H9 (cell line): ENCODE measurements at regions not wholly inside any gene's neighbourhood (a gene's known extent, or its start where the extent isn't known, plus 50 kb on each side); places are given as distances from the start of the nearest gene placed in this dataset.

Experiments used
- DNase-seq: peaks from one replicate; pipeline ENCODE4 v3.0.0-alpha.2; 2017
- H2AFZ ChIP-seq: one replicate; pipeline ENCODE4 v1.6.1; 2013; ENCODE audit warnings: mild to moderate bottlenecking, low read length, control low read depth, moderate library complexity
- H2AK5ac ChIP-seq: 2 replicates; pipeline ENCODE4 v1.6.1; 2013; ENCODE audit warnings: low read length, control low read depth, mixed read lengths; ENCODE audit not compliant: insufficient read length
- H2BK120ac ChIP-seq: one replicate; pipeline ENCODE4 v1.6.1; 2013; ENCODE audit warnings: low read depth, mild to moderate bottlenecking, low read length, control low read depth, inconsistent platforms; ENCODE audit not compliant: poor library complexity, severe bottlenecking
- H2BK12ac ChIP-seq: 2 replicates; pipeline ENCODE4 v1.6.1; 2013; ENCODE audit warnings: low read length, control low read depth, mixed read lengths, low read depth; ENCODE audit not compliant: insufficient read length
- H2BK15ac ChIP-seq: 2 replicates; pipeline ENCODE4 v1.6.1; 2013; ENCODE audit warnings: low read depth, low read length, control low read depth
- H2BK20ac ChIP-seq: one replicate; pipeline ENCODE4 v1.6.1; 2013; ENCODE audit warnings: low read depth, mild to moderate bottlenecking, low read length, control low read depth, inconsistent platforms; ENCODE audit not compliant: poor library complexity, severe bottlenecking
- H2BK5ac ChIP-seq: 2 replicates; pipeline ENCODE4 v1.6.1; 2013; ENCODE audit warnings: low read length, control low read depth, mixed read lengths; ENCODE audit not compliant: insufficient read length
- H3K14ac ChIP-seq: 2 replicates; pipeline ENCODE4 v1.6.1; 2013; ENCODE audit warnings: low read length, control low read depth; ENCODE audit not compliant: insufficient read depth
- H3K18ac ChIP-seq: 2 replicates; pipeline ENCODE4 v1.6.1; 2013; ENCODE audit warnings: low read depth, mild to moderate bottlenecking, mixed read lengths, low read length, control low read depth; ENCODE audit not compliant: insufficient read length
- H3K23ac ChIP-seq: 2 replicates; pipeline ENCODE4 v1.6.1; 2013; ENCODE audit warnings: low read length, control low read depth, mixed read lengths, low read depth; ENCODE audit not compliant: insufficient read length
- H3K23me2 ChIP-seq: 2 replicates; pipeline ENCODE4 v1.6.1; 2013; ENCODE audit warnings: low read depth, mild to moderate bottlenecking, mixed read lengths, low read length, control low read depth; ENCODE audit not compliant: insufficient read length, poor library complexity, severe bottlenecking
- H3K27ac ChIP-seq: 2 replicates; pipeline ENCODE4 v1.5.1; 2013; ENCODE audit warnings: low read length, control low read depth, mixed read lengths, low read depth; ENCODE audit not compliant: insufficient read length
- H3K27me3 ChIP-seq: 2 replicates; pipeline ENCODE4 v1.6.1; 2013; ENCODE audit warnings: low read length, control low read depth, inconsistent platforms; ENCODE audit not compliant: insufficient read depth
- H3K4ac ChIP-seq: 2 replicates; pipeline ENCODE4 v1.6.1; 2013; ENCODE audit warnings: low read depth, mild to moderate bottlenecking, control low read depth, inconsistent platforms, low read length, moderate library complexity
- H3K4me1 ChIP-seq: 2 replicates; pipeline ENCODE4 v1.6.1; 2013; ENCODE audit warnings: low read length, control low read depth, inconsistent platforms; ENCODE audit not compliant: insufficient read depth
- H3K4me2 ChIP-seq: 2 replicates; pipeline ENCODE4 v1.6.1; 2013; ENCODE audit warnings: low read length, control low read depth, mixed read lengths; ENCODE audit not compliant: insufficient read length, insufficient read depth
- H3K56ac ChIP-seq: 2 replicates; pipeline ENCODE4 v1.6.1; 2013; ENCODE audit warnings: low read depth, mild to moderate bottlenecking, mixed read lengths, low read length, control low read depth; ENCODE audit not compliant: insufficient read length
- H3K79me1 ChIP-seq: 2 replicates; pipeline ENCODE4 v1.6.1; 2013; ENCODE audit warnings: low read depth, mild to moderate bottlenecking, moderate library complexity, low read length, control low read depth, inconsistent platforms; ENCODE audit not compliant: insufficient read depth, poor library complexity, severe bottlenecking
- H3K79me2 ChIP-seq: 2 replicates; pipeline ENCODE4 v1.6.1; 2013; ENCODE audit warnings: low read length, control low read depth, inconsistent platforms; ENCODE audit not compliant: insufficient read depth
- H3K9ac ChIP-seq: 2 replicates; pipeline ENCODE4 v1.6.1; 2013; ENCODE audit warnings: low read length, control low read depth, mixed read lengths; ENCODE audit not compliant: insufficient read length; ENCODE audit errors: extremely low read depth
- H3K9me3 ChIP-seq: one replicate; pipeline ENCODE4 v1.6.1; 2013; ENCODE audit warnings: low read depth, low read length, inconsistent platforms; ENCODE audit not compliant: control insufficient read depth
- H3T11ph ChIP-seq: one replicate; pipeline ENCODE4 v1.6.1; 2013; ENCODE audit warnings: mild to moderate bottlenecking, low read length, control low read depth, inconsistent platforms
- H4K20me1 ChIP-seq: one replicate; pipeline ENCODE4 v1.6.1; 2013; ENCODE audit not compliant: control insufficient read depth, insufficient read length, insufficient read depth
- H4K5ac ChIP-seq: 2 replicates; pipeline ENCODE4 v1.6.1; 2013; ENCODE audit warnings: low read depth, mild to moderate bottlenecking, mixed read lengths, low read length, control low read depth; ENCODE audit not compliant: insufficient read length
- H4K8ac ChIP-seq: replicated peaks from 2 replicates; pipeline ENCODE4 v1.6.1; 2013; ENCODE audit warnings: low read length, control low read depth, mixed read lengths, low read depth; ENCODE audit not compliant: insufficient read length
- H4K91ac ChIP-seq: 2 replicates; pipeline ENCODE4 v1.6.1; 2013; ENCODE audit warnings: low read depth, mild to moderate bottlenecking, moderate library complexity, mixed read lengths, low read length, control low read depth; ENCODE audit not compliant: insufficient read length
- H3K27ac Mint-ChIP-seq, 3 experiments: 2 replicates in 2 of 3; 3 replicates in 1 of 3; pipeline ENCODE4 v1.8.0; 2020 to 2021; ENCODE audit warnings: mixed read lengths in 3 of 3, mild to moderate bottlenecking in 1 of 3, moderate library complexity in 1 of 3
- H3K27me3 Mint-ChIP-seq: 2 replicates; pipeline ENCODE4 v1.8.0; 2021; ENCODE audit warnings: low read depth, mild to moderate bottlenecking, moderate library complexity, mixed read lengths
- H3K36me3 Mint-ChIP-seq, 3 experiments: 2 replicates in 2 of 3; 3 replicates in 1 of 3; pipeline ENCODE4 v1.8.0; 2020 to 2021; ENCODE audit warnings: low read depth in 3 of 3, mixed read lengths in 3 of 3; ENCODE audit not compliant: insufficient read depth in 1 of 3
- H3K4me1 Mint-ChIP-seq, 2 experiments: 2 replicates each; pipeline ENCODE4 v1.8.0; 2020; ENCODE audit warnings: mixed read lengths in 2 of 2
- H3K4me3 Mint-ChIP-seq, 2 experiments: 2 replicates in 1 of 2; 3 replicates in 1 of 2; pipeline ENCODE4 v1.8.0; 2020 to 2021; ENCODE audit warnings: mild to moderate bottlenecking in 2 of 2, mixed read lengths in 2 of 2, moderate library complexity in 1 of 2
- H3K9me3 Mint-ChIP-seq, 2 experiments: 2 replicates in 1 of 2; 3 replicates in 1 of 2; pipeline ENCODE4 v1.8.0; 2020; ENCODE audit warnings: mild to moderate bottlenecking in 2 of 2, mixed read lengths in 2 of 2, moderate library complexity in 1 of 2
- CTCF ChIP-seq: fragments of 200-600 bp; sonication (generic); conservative IDR thresholded peaks from 3 replicates; pipeline ENCODE4 v1.8.0; 2021; ENCODE audit warnings: antibody characterized with exemption, mild to moderate bottlenecking
- WGBS: extraction: QIAGEN DNeasy Blood & Tissue Kit; methylation state at CpG from one replicate; pipeline ENCODE4 v1.1.7; 2013; ENCODE audit warnings: missing lambda C conversion rate, low lambda C conversion rate, mixed read lengths; ENCODE audit not compliant: insufficient read length; ENCODE audit errors: extremely low coverage; 5-methylcytosine and 5-hydroxymethylcytosine counted together

GRCh38 chr11:115718945-115719344 is 214.7 kb upstream of the CADM1 start:
- Histone ChIP-seq H4K8ac (no peak overlapping the region), H3K27me3 (no peaks in the 10 kb centered on the region), H3T11ph (no peak overlapping the region), H3K79me2 (no peaks in the 10 kb centered on the region), H2BK20ac (no peak overlapping the region), H3K14ac (no peak overlapping the region), H4K5ac (no peak overlapping the region), H3K79me1 (no peaks in the 10 kb centered on the region), H3K27ac (no peak overlapping the region), H2BK5ac (no peak overlapping the region), H2AK5ac (no peak overlapping the region), H3K4me2 (no peak overlapping the region), H3K56ac (no peak overlapping the region), H3K4me1 (no peaks in the 10 kb centered on the region), H3K23ac (no peak overlapping the region), H2BK12ac (no peak overlapping the region), H2AFZ (no peak overlapping the region), H3K9ac (no peak overlapping the region), H3K18ac (no peak overlapping the region), H4K91ac (no peak overlapping the region), H2BK15ac (no peak overlapping the region), H2BK120ac (no peak overlapping the region), H3K9me3 (no peaks in the 10 kb centered on the region), H3K23me2 (no peaks in the 10 kb centered on the region), H3K4ac (no peak overlapping the region), H4K20me1 (no peaks in the 10 kb centered on the region)
- Mint-ChIP-seq H3K9me3 (no peaks in the 10 kb centered on the region), H3K36me3 (no peaks in the 10 kb centered on the region), H3K4me3 (no peak overlapping the region), H3K27me3 (peaks cover 38% of the 10 kb centered on the region), H3K27ac (no peak overlapping the region; a peak in 1 of 7 replicates), H3K4me1 (peaks cover 7 to 18% of the 10 kb centered on the region in 2 experiments)
- TF ChIP-seq CTCF = no peak
- DNase-seq = no peak
- no CpG with 5 or more reads among the region's 3 CpGs for WGBS
